B cell (primary cell): ENCODE measurements at regions not wholly inside any gene's neighbourhood (a gene's known extent, or its start where the extent isn't known, plus 50 kb on each side); places are given as distances from the start of the nearest gene placed in this dataset.

Experiments used
- ATAC-seq: fragments of 200-7000 bp; cut with Tn5 transposase; one replicate; pipeline ENCODE4 v1.10.0; 2021; ENCODE audit warnings: low read depth, mild to moderate bottlenecking, moderate number of reproducible peaks, moderate library complexity
- CTCF ChIA-PET: fragments of 350-600 bp; sonication (Branson Sonifier 250); formaldehyde crosslinking; loops from one replicate; lab custom pipeline; 2021; ENCODE audit warnings: antibody characterized with exemption, inconsistent platforms; lab: Charles Lee
- POLR2A ChIA-PET: fragments of 350-600 bp; sonication (Branson Sonifier 250); formaldehyde crosslinking; loops from one replicate; lab custom pipeline; 2021; ENCODE audit warnings: antibody characterized with exemption; lab: Charles Lee
- DNase-seq: peaks from one replicate; pipeline ENCODE4 v3.0.0; 2013
- H2AFZ ChIP-seq: 2 replicates; pipeline ENCODE4 v1.6.1; 2012; ENCODE audit warnings: mild to moderate bottlenecking, low read depth, low read length; ENCODE audit not compliant: insufficient read depth, poor library complexity, severe bottlenecking
- H3K27ac ChIP-seq, 2 donors: 1 replicate in 1 of 2; 2 replicates in 1 of 2; pipeline ENCODE4 v1.5.1; 2012 to 2013; ENCODE audit warnings: low read length in 2 of 2, mild to moderate bottlenecking in 2 of 2, moderate library complexity in 1 of 2
- H3K27me3 ChIP-seq, 4 experiments: fragments of 200-600 bp in 1 of 4; sonication (generic) in 1 of 4; replicated peaks in 1 of 4; 1 replicate in 2 of 4; 2 replicates in 2 of 4; pipeline versions ENCODE4 v1.6.1 to v1.7.0; 2013 to 2016; ENCODE audit warnings: low read length in 3 of 4, mild to moderate bottlenecking in 2 of 4, mixed read lengths in 1 of 4, moderate library complexity in 1 of 4; ENCODE audit not compliant: insufficient read depth in 4 of 4, control insufficient read depth in 3 of 4; ENCODE audit errors: control extremely low read depth in 1 of 4
- H3K36me3 ChIP-seq, 2 experiments: replicated peaks in 1 of 2; 1 replicate in 1 of 2; 2 replicates in 1 of 2; pipeline versions ENCODE4 v1.6.1 to v1.7.1; 2013; ENCODE audit warnings: low read length in 1 of 2; ENCODE audit not compliant: insufficient read depth in 2 of 2, control insufficient read depth in 1 of 2; ENCODE audit errors: control extremely low read depth in 1 of 2, extremely low read depth in 1 of 2
- H3K4me1 ChIP-seq, 2 donors: fragments of 200-600 bp in 1 of 2; sonication (generic) in 1 of 2; 1 replicate in 1 of 2; 2 replicates in 1 of 2; pipeline versions ENCODE4 v1.5.1 to v1.6.1; 2013 to 2017; ENCODE audit warnings: low read length in 2 of 2; ENCODE audit not compliant: control insufficient read depth in 2 of 2, insufficient read depth in 2 of 2
- H3K4me2 ChIP-seq: replicated peaks from 2 replicates; pipeline ENCODE3; 2012; ENCODE audit warnings: mild to moderate bottlenecking, low read depth, low read length; ENCODE audit not compliant: poor library complexity, severe bottlenecking
- H3K4me3 ChIP-seq, 5 experiments: fragments of 200-600 bp in 1 of 5; sonication (generic) in 1 of 5; 1 replicate in 3 of 5; 2 replicates in 2 of 5; pipeline versions ENCODE4 v1.5.1 to v1.7.0; 2011 to 2016; ENCODE audit warnings: low read length in 4 of 5, mild to moderate bottlenecking in 4 of 5, low read depth in 2 of 5, control low read depth in 1 of 5, moderate library complexity in 1 of 5; ENCODE audit not compliant: insufficient read depth in 1 of 5; ENCODE audit errors: control extremely low read depth in 1 of 5, extremely low read depth in 1 of 5
- H3K79me2 ChIP-seq: fragments of 200-600 bp; sonication (generic); one replicate; pipeline ENCODE4 v1.6.0; 2016; ENCODE audit warnings: low read length; ENCODE audit not compliant: control insufficient read depth, insufficient read depth
- H3K9ac ChIP-seq: fragments of 200-600 bp; sonication (generic); 2 replicates; pipeline ENCODE4 v1.6.1; 2017; ENCODE audit warnings: mild to moderate bottlenecking, low read length, moderate library complexity
- H3K9me3 ChIP-seq, 3 donors: one replicate each; pipeline versions ENCODE4 v1.6.1 to v1.7.1; 2013; ENCODE audit warnings: low read length in 2 of 3; ENCODE audit not compliant: control insufficient read depth in 2 of 3, insufficient read depth in 1 of 3; ENCODE audit errors: control extremely low read depth in 1 of 3
- H4K20me1 ChIP-seq: 2 replicates; pipeline ENCODE4 v1.6.0; 2012; ENCODE audit warnings: mild to moderate bottlenecking, low read length; ENCODE audit not compliant: insufficient read depth, control insufficient read depth, poor library complexity, severe bottlenecking
- H3K27ac Mint-ChIP-seq: one replicate; pipeline ENCODE4 v1.8.0; 2021; ENCODE audit warnings: mixed read lengths
- H3K27me3 Mint-ChIP-seq: one replicate; pipeline ENCODE4 v1.8.0; 2021; ENCODE audit warnings: mixed read lengths
- H3K4me1 Mint-ChIP-seq: one replicate; pipeline ENCODE4 v1.8.0; 2021; ENCODE audit warnings: mixed read lengths
- H3K4me3 Mint-ChIP-seq: one replicate; pipeline ENCODE4 v1.8.0; 2021; ENCODE audit warnings: mixed read lengths
- H3K9me3 Mint-ChIP-seq: one replicate; pipeline ENCODE4 v1.8.0; 2022; ENCODE audit warnings: mixed read lengths; ENCODE audit not compliant: insufficient read depth
- EZH2 ChIP-seq: IDR thresholded peaks from 2 replicates; pipeline ENCODE4 v1.6.1; 2012; ENCODE audit warnings: borderline replicate concordance, low read depth, mild to moderate bottlenecking, moderate library complexity, low read length; ENCODE audit not compliant: insufficient read depth, poor library complexity, severe bottlenecking
- WGBS: methylation state at CpG from one replicate; pipeline ENCODE4 v1.1.5; 2013; ENCODE audit warnings: missing lambda C conversion rate; ENCODE audit not compliant: insufficient coverage; 5-methylcytosine and 5-hydroxymethylcytosine counted together
- intact Hi-C: fragments of 100-400 bp; cut with micrococcal nuclease; formaldehyde crosslinking; loops from one replicate; pipeline ENCODE4 v1.10.0; 2022
- TF ChIP-seq, protein P1 (sequence below): fragments of 200-600 bp; IDR thresholded peaks from one replicate; pipeline ENCODE4 v1.8.0; 2022; ENCODE audit warnings: antibody characterized with exemption, mild to moderate bottlenecking

DNA sequence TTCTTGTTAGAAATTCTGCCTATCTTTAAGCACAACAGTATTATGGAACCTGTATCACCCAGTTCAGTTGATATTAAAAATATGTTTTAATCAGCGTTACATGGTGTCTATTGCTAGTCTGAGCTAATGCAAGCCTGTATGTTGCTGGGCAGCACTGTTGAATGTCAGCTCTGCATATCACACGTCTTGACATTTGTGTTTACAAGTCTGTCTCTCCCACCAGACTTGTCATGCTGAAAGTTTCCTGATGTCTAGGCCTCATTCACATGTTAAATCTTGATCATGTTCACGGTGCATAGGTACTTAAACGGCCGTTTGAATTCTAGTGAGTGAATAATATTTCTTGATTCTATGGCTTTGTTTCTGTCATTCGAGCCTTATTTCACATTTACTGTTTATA is 385.0 kb downstream of the SOCS6 start:
- H3K4me1 Mint-ChIP-seq = peaks cover 11% of the 10 kb centered on the region
- no peaks in the 10 kb centered on the region for H3K9me3 Mint-ChIP-seq
- CTCF ChIA-PET = no interaction called here
- no peak overlapping the region for H3K27ac Mint-ChIP-seq
- WGBS = 100% methylated on average over 2 of the region's 6 CpGs
- H3K9me3 ChIP-seq = peaks cover 0 to 15% (median 12%) of the 10 kb centered on the region in 3 donors
- no peak overlapping the region for H3K4me3 ChIP-seq
- H4K20me1 ChIP-seq = no peaks in the 10 kb centered on the region
- H3K27me3 Mint-ChIP-seq = no peaks in the 10 kb centered on the region
- H2AFZ ChIP-seq = no peak overlapping the region
- no peak overlapping the region for H3K4me2 ChIP-seq
- no peaks in the 10 kb centered on the region for H3K27me3 ChIP-seq
- POLR2A ChIA-PET = no interaction called here
- DNase-seq (no peak), ATAC-seq (no peak)
- H3K4me3 Mint-ChIP-seq = no peak overlapping the region
- no peaks in the 10 kb centered on the region for H3K36me3 ChIP-seq
- H3K4me1 ChIP-seq = peaks cover 10 to 13% of the 10 kb centered on the region in 2 donors
- intact Hi-C loops = no loop called here
- no peak overlapping the region for H3K27ac ChIP-seq
- no peaks in the 10 kb centered on the region for H3K79me2 ChIP-seq
- TF ChIP-seq, protein P1, sequence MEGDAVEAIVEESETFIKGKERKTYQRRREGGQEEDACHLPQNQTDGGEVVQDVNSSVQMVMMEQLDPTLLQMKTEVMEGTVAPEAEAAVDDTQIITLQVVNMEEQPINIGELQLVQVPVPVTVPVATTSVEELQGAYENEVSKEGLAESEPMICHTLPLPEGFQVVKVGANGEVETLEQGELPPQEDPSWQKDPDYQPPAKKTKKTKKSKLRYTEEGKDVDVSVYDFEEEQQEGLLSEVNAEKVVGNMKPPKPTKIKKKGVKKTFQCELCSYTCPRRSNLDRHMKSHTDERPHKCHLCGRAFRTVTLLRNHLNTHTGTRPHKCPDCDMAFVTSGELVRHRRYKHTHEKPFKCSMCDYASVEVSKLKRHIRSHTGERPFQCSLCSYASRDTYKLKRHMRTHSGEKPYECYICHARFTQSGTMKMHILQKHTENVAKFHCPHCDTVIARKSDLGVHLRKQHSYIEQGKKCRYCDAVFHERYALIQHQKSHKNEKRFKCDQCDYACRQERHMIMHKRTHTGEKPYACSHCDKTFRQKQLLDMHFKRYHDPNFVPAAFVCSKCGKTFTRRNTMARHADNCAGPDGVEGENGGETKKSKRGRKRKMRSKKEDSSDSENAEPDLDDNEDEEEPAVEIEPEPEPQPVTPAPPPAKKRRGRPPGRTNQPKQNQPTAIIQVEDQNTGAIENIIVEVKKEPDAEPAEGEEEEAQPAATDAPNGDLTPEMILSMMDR = no peak
- no peak for TF ChIP-seq EZH2
- H3K9ac ChIP-seq = no peak overlapping the region

DNA sequence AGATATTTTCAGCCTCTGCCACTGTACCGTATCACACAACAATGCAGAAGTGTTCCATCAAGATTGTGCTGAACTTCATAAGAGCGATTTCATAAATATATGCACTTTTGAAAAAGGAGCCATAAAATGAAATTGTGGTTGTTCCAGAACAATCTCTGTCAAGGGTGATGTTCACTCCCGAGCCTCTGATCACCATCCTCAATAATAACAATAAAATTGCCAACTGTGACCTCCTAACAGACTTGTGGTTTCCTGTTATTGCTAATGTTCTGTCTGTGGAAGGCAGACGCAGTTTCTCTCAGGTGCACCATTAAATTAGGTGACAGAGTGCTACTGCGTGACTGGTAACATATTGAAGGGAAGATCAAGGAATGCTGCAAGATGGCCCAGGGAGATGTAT is 383.7 kb downstream of the SOCS6 start:
- Histone ChIP-seq H2AFZ (no peak overlapping the region), H3K27ac (no peak overlapping the region), H3K27me3 (no peaks in the 10 kb centered on the region), H3K4me1 (peaks cover 10 to 13% of the 10 kb centered on the region in 2 donors), H3K9ac (no peak overlapping the region), H3K9me3 (peaks cover 0 to 17% (median 12%) of the 10 kb centered on the region in 3 donors), H4K20me1 (no peaks in the 10 kb centered on the region), H3K4me2 (peak overlapping the region; percentile 36), H3K36me3 (no peaks in the 10 kb centered on the region), H3K79me2 (no peaks in the 10 kb centered on the region), H3K4me3 (no peak overlapping the region)
- POLR2A ChIA-PET = no interaction called here
- WGBS = 6% methylated on average over 2 of the region's 5 CpGs
- Mint-ChIP-seq H3K4me1 (peaks cover 11% of the 10 kb centered on the region), H3K9me3 (no peaks in the 10 kb centered on the region), H3K27me3 (no peaks in the 10 kb centered on the region), H3K27ac (no peak overlapping the region), H3K4me3 (no peak overlapping the region)
- DNase-seq = no peak
- TF ChIP-seq, protein P1 = no peak
- TF ChIP-seq EZH2 = no peak
- CTCF ChIA-PET = no interaction called here
- intact Hi-C loops = no loop called here
- ATAC-seq = no peak
